HEK293 (cell line): ENCODE measurements at regions not wholly inside any gene's neighbourhood (a gene's known extent, or its start where the extent isn't known, plus 50 kb on each side); places are given as distances from the start of the nearest gene placed in this dataset.

Experiments used
- ATF2 ChIP-seq: fragments of 450-650 bp; formaldehyde crosslinking; IDR thresholded peaks from 2 replicates; pipeline ENCODE4 v1.5.1; 2016; ENCODE audit warnings: missing biosample characterization, missing genetic modification characterization, low read depth
- CTCF ChIP-seq: fragments of 450-650 bp; formaldehyde crosslinking; IDR thresholded peaks from 2 replicates; pipeline ENCODE4 v1.5.1; 2016; ENCODE audit warnings: missing biosample characterization, missing genetic modification characterization
- ZNF114 ChIP-seq: fragments of 450-650 bp; formaldehyde crosslinking; IDR thresholded peaks from 2 replicates; pipeline ENCODE4 v1.5.0; 2017; ENCODE audit warnings: missing biosample characterization, missing genetic modification characterization
- ZNF140 ChIP-seq: fragments of 450-650 bp; formaldehyde crosslinking; IDR thresholded peaks from 2 replicates; pipeline ENCODE4 v1.5.1; 2016; ENCODE audit warnings: missing biosample characterization, missing genetic modification characterization
- ZNF777 ChIP-seq: fragments of 450-650 bp; formaldehyde crosslinking; IDR thresholded peaks from 2 replicates; pipeline ENCODE4 v1.5.1; 2017; ENCODE audit warnings: missing biosample characterization, missing genetic modification characterization, borderline replicate concordance

GRCh38 chr18:72154926-72155325 lies 389.2 kb downstream of the CBLN2 start:
- TF ChIP-seq ZNF114 (tag by site-specific recombination) (no peak), ATF2 (no peak), ZNF140 (tag by site-specific recombination) (no peak), CTCF (tag by site-specific recombination) (no peak), ZNF777 (tag by site-specific recombination) (no peak)
